ENCODE measurements at regions not wholly inside any gene's neighbourhood (a gene's known extent, or its start where the extent isn't known, plus 50 kb on each side); places are given as distances from the start of the nearest gene placed in this dataset.
A peak's percentile ranks its signal among the peaks of the same experiment; 100 is the strongest.
"Not testable (repeated sequence)": the region's sequence is repeated elsewhere in the genome, so short reads cannot be mapped to it uniquely, and the experiment has no call there.

DNA sequence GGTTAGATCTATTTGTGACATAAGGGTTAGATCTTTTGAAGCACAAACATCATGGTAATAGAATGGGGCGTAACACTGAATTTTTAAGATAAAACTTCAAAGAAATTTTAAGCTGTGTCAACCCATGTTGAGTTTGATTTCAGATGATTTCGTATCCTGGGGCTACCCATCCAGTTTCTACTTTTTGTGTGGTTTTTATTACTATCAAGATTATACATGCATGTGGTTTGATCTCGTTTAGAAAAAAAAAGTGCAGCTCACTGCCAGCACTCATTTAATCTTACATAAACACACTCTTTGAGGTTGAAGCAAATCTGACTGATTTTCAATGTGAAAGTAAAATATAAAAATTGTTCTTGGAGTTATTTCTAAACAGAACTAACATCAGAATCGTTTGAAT is 140.8 kb upstream of the GRB10 start:
- DNase-seq (ENCODE audit: low spot score): no peak
- ATAC-seq: no peak
- intact Hi-C loops (cut with DNase I): no loop called here

- ATAC-seq (no peak), DNase-seq (ENCODE audit: low spot score) (no peak)
- intact Hi-C loops (cut with DNase I): no loop called here
Observed at GRCh38 chr7:50921114-50921813, 138.6 kb upstream of the GRB10 start.

GRCh38 chr7:50920031-50920635 is 137.4 kb upstream of the GRB10 start:
- intact Hi-C loops (cut with DNase I): no loop called here
- no peak for ATAC-seq

DNA sequence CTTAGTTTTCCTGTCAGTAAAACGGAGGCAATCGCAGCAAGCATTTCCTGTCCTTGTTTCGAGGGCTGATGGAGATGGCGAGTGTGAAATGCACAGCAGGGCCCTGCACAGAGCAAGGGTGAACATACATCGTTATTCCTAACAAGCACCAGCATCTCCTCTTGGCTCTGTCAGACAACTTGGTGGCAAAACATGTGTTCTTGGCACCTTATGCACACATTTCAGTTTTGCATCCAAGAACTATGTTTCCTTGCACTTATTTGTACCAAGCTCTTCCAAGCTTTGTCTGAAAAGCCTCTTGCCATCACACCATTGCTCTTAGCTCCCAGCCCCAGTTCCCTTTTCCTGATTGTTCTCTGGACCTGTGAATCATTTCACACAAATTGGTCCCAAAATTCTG is 132.9 kb upstream of the GRB10 start:
- no peak for DNase-seq (ENCODE audit: low spot score)
- no peak for ATAC-seq
- intact Hi-C loops (cut with DNase I): no loop called here

More at GRCh38 chr7:50920031-50920635, 137.4 kb upstream of the GRB10 start:
- no peak for DNase-seq (ENCODE audit: low spot score)

GRCh38 chr7:50914460-50914859 is 131.8 kb upstream of the GRB10 start:
- intact Hi-C loops (cut with DNase I): no loop called here
- ATAC-seq: no peak
- DNase-seq (ENCODE audit: low spot score): no peak

DNA sequence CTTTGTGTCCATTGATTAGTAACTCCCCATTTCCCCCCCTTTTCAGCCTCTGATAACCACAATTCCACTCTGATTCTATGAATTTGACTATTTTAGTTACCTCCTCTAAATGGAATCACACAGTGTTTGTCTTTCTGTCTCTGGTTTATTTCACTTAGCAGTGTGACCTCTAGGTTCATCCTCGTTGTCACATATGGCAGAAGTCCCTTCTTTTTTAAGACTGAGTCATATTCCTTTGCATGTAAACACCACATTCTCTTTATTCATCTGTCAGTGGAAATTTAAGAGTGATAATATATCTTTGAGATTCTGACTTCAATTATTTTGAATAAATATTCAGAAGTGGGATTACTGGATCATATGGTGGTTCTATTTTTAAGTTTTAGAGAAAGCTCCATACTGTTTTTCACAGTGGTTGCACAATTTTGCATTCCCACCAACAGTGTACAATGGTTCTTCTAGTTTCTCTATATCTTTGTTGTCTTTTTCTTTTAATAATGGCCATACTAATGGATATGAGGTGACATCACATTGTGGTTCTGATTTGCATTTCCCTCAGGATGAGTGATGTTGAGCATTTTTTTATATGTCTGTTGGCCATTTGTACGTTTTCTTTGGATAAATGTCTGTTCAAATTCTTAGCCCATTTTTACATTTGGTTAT is 126.1 kb upstream of the GRB10 start:
- intact Hi-C loops (cut with DNase I): no loop called here
- DNase-seq (ENCODE audit: low spot score) (no peak), ATAC-seq (no peak)

GRCh38 chr7:50898604-50899477 is 116.1 kb upstream of the GRB10 start:
- intact Hi-C loops (cut with DNase I); DNase-seq (ENCODE audit: low spot score); ATAC-seq: not testable (repeated sequence)

DNA sequence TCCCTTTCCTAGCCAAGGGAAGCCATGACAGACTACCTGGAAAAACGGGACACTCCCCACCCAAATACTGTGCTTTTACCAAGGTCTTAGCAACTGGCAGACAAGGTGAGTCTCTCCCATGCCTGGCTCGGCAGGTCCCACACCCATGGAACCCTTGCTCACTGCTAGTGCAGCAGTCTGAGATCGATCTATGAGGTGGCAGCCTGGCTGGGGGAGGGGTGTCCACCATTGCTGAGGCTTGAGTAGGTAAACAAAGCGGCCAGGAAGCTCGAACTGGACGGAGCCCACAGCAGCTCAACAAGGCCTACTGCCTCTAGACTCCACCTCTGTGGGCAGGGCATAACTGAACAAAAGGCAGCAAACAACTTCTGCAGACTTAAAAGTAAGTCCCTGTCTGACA is 104.4 kb upstream of the GRB10 start:
- DNase-seq (ENCODE audit: low spot score); intact Hi-C loops (cut with DNase I); ATAC-seq: not testable (repeated sequence)

DNA sequence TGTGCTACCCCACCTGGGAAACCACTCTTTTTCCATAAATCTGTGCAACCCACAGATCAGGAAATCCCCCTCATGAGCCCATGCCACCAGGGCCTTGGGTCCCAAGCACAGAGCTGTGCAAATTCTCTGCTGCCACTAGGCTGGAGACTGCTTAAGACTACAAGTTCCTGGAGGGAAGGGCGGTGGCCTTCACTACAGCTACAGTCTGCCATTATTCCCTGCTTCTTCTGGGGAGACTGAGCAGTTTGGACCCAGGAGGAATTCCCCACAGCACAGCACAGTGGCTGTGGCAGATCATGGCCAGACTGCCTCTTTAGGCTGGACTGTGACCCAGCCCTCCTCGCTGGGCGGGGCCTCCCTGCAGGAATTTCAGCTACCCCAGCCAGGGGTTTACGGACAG is 89.7 kb upstream of the GRB10 start:
- intact Hi-C loops (cut with DNase I): no loop called here
- no peak for ATAC-seq

DNA sequence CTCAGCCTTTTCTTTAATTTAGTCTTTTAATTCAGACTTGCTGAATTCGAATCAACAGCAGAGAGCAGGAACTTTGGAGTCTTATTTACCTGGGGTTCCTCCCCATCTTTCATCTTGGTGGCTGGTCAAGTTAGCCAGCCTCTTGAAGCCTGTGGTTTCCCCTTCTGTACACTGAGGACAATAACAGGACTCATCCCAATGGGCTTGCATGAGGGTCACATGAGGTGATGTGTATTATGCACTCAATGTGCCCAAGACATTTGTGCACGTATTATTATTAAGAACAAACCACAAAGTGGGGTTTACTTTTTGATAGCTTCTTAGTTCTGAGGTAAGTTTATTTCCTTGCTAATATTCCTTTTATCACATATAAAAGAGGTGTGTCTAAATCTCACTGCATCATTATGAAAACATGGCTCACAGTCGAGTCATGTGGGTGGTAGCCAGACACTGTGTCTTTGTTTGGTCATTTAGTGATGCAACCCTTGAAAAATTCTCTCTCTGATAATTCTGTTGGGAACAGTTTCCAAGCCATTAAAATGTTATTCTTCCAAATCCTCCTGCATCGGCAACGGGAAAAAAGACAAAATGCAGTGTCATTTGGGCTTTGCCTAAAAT is 86.5 kb upstream of the GRB10 start:
- intact Hi-C loops (cut with DNase I): no loop called here
- ATAC-seq (peak; percentile 96), DNase-seq (ENCODE audit: low spot score) (no peak)

More for the DNA sequence above, 89.7 kb upstream of the GRB10 start:
- DNase-seq (ENCODE audit: low spot score): no peak

- DNase-seq (ENCODE audit: low spot score) (no peak), ATAC-seq (no peak)
- intact Hi-C loops (cut with DNase I): no loop called here
Observed at GRCh38 chr7:50868426-50869100, 85.9 kb upstream of the GRB10 start.

- intact Hi-C loops (cut with DNase I): no loop called here
- ATAC-seq: no peak
- no peak for DNase-seq (ENCODE audit: low spot score)
Observed at GRCh38 chr7:50867034-50867356, 84.3 kb upstream of the GRB10 start.

GRCh38 chr7:50866343-50867033 is 83.8 kb upstream of the GRB10 start:
- DNase-seq (ENCODE audit: low spot score): no peak
- intact Hi-C loops (cut with DNase I): no loop called here
- ATAC-seq: no peak

GRCh38 chr7:50865450-50865849 is 82.8 kb upstream of the GRB10 start:
- DNase-seq (ENCODE audit: low spot score): no peak
- intact Hi-C loops (cut with DNase I): no loop called here
- no peak for ATAC-seq

DNA sequence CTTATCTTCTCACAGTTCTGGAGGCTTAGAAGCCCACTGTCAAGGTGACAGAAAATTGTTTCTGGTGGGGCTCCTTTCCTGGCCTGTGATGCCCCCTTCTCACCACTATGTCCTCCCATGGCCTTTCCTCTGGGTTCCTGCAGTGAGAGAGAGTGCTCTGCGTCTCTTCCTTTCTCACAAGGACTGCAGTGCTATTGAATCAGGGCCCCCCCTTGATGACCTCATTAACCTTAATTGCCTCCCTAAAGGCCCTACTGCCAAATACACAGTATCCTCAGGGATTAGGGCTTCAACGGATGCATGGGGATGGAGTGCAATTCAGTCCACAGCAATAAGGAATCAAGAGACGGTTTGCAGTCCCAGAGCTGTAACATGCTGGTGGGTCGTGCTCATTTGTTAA is 82.0 kb upstream of the GRB10 start:
- DNase-seq (ENCODE audit: low spot score) (no peak), ATAC-seq (no peak)
- intact Hi-C loops (cut with DNase I): no loop called here

DNA sequence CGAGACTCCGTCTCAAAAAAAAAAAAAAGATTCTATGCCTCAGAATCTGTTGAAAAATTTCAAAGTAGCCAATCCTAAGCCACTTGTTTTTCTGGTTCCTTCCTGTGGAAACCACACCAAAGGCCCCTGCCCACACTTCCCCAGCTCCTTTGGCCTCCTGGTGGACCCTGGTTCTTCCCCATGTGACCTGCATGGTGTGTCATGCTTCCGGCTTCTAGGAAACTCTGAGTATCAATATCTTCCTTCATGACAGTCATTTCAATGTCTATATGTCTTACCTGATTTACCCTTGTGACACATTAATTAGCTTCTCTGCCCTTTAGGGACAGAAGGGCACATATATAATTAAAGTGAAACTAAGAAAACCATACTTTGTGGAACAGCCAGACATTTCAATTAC is 80.4 kb upstream of the GRB10 start:
- intact Hi-C loops (cut with DNase I): no loop called here
- DNase-seq (ENCODE audit: low spot score) (no peak), ATAC-seq (no peak)

DNA sequence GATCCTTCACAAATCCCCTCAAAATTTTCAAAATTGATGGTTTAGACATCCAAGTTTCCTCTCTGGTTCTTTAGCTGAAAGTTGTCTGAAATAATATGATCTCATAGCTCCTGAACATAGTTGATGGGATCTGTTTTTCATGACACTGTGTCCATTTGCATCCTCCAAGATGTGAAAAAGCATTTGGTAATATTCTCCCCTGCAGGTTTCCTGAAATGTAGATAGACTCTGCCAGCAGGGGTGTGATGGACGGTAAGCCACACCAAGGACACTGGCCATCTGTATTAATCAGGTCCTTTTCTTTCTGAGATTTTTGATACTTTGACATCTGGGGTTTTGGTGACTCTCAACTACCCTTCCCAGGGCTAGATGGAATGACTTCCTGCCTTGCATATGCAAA is 79.6 kb upstream of the GRB10 start:
- DNase-seq (ENCODE audit: low spot score) (no peak), ATAC-seq (no peak)
- intact Hi-C loops (cut with DNase I): no loop called here

- no peak for DNase-seq (ENCODE audit: low spot score)
- no peak for ATAC-seq
- intact Hi-C loops (cut with DNase I): no loop called here
Observed at GRCh38 chr7:50860598-50860997, 77.9 kb upstream of the GRB10 start.

Data from sciatic nerve (tissue), 2 donors.